Suprapubic skin (tissue), 3 donors: ENCODE measurements at regions not wholly inside any gene's neighbourhood (a gene's known extent, or its start where the extent isn't known, plus 50 kb on each side); places are given as distances from the start of the nearest gene placed in this dataset.

Source experiments
- EP300 ChIP-seq: sonication (generic); formaldehyde crosslinking; IDR thresholded peaks from one replicate; pipeline ENCODE4 v1.6.1; 2017; ENCODE audit warnings: antibody characterized with exemption
- POLR2A ChIP-seq, 2 donors: fragments of 450-650 bp; IDR thresholded peaks; one replicate each; pipeline ENCODE4 v1.6.1; 2017; ENCODE audit warnings: antibody characterized with exemption in 2 of 2, mild to moderate bottlenecking in 2 of 2, moderate library complexity in 2 of 2
- TF ChIP-seq, protein P1 (sequence below), 2 donors: fragments of 200-600 bp in 1 of 2; fragments of 450-650 bp in 1 of 2; sonication (generic) in 1 of 2; IDR thresholded peaks; one replicate each; pipeline ENCODE4 v1.5.1; 2016 to 2019; ENCODE audit warnings: antibody characterized with exemption in 2 of 2, mild to moderate bottlenecking in 1 of 2, moderate library complexity in 1 of 2

DNA sequence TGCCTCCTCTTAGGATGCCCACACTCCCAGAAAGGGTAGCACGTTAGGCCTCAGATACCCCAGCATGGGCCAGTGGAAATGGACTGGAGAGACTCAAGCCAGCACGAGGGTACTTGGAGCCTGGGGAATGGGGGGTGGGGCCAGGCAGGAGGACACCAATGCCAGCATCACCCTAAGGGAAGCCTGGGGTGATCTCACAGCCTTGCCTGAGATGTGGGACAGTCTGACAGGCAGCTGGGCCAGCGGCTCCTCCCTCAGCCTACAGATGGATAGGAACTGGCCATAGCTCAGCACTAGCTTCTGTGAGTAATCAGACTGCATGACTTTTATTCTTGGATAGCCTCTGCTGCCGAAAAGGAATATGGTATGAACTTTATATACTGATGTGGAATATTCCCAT, 59.6 kb upstream of the MRPS22 start:
- no peak for TF ChIP-seq POLR2A (IDR thresholded peaks at IDR 0.05)
- TF ChIP-seq, protein P1, sequence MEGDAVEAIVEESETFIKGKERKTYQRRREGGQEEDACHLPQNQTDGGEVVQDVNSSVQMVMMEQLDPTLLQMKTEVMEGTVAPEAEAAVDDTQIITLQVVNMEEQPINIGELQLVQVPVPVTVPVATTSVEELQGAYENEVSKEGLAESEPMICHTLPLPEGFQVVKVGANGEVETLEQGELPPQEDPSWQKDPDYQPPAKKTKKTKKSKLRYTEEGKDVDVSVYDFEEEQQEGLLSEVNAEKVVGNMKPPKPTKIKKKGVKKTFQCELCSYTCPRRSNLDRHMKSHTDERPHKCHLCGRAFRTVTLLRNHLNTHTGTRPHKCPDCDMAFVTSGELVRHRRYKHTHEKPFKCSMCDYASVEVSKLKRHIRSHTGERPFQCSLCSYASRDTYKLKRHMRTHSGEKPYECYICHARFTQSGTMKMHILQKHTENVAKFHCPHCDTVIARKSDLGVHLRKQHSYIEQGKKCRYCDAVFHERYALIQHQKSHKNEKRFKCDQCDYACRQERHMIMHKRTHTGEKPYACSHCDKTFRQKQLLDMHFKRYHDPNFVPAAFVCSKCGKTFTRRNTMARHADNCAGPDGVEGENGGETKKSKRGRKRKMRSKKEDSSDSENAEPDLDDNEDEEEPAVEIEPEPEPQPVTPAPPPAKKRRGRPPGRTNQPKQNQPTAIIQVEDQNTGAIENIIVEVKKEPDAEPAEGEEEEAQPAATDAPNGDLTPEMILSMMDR (IDR thresholded peaks at IDR 0.05), result no peak
- no peak for TF ChIP-seq EP300
